K562 (cell line): ENCODE measurements at regions not wholly inside any gene's neighbourhood (a gene's known extent, or its start where the extent isn't known, plus 50 kb on each side); places are given as distances from the start of the nearest gene placed in this dataset.

ENCODE experiments used
- ATAC-seq: fragments of 200-7000 bp; cut with Tn5 transposase; 3 replicates; pipeline ENCODE4 v1.9.1; 2020; ENCODE audit warnings: moderate library complexity
- BruUV-seq: library from RNA; stranded (reverse); fragments of 400-500 nt; replicated peaks from 2 replicates; lab custom pipeline; 2021; lab: Mats Ljungman, UMichigan
- CTCF ChIA-PET: fragments of 300-600 bp; formaldehyde crosslinking; extraction: SDS; loops from one replicate; lab custom pipeline; 2021; ENCODE audit warnings: low intra/inter-chr PET ratio; lab: Yijun Ruan, JAX
- POLR2A ChIA-PET: fragments of 300-600, 350-650 bp; sonication (Branson Sonifier 250); formaldehyde crosslinking; extraction: SDS; loops from one replicate; lab custom pipeline; 2021; ENCODE audit warnings: antibody characterized with exemption, inconsistent platforms; lab: Yijun Ruan, JAX
- DNase-seq, 4 experiments: peaks; one replicate each; pipeline versions ENCODE4 v3.0.0 to v3.0.0-alpha.2; 2011 to 2018; ENCODE audit warnings: low spot score in 3 of 4, mixed read lengths in 3 of 4; ENCODE audit errors: extremely low read depth in 1 of 4
- FAIRE-seq: peaks from 2 replicates; lab custom pipeline; 2011; peaks lifted over from hg19 to GRCh38; lab: Jason Lieb, UNC
- H2AFZ ChIP-seq: 2 replicates; pipeline ENCODE4 v1.6.0; 2011; ENCODE audit warnings: low read depth, low read length, control low read depth, inconsistent platforms
- H3K27ac ChIP-seq: fragments of 200-600 bp; 3 replicates; pipeline ENCODE4 v1.8.0; 2011; ENCODE audit warnings: low read depth, mild to moderate bottlenecking, control low read depth, inconsistent platforms, low read length, moderate library complexity, mixed read lengths; ENCODE audit errors: extremely low read depth
- H3K27me3 ChIP-seq, 2 experiments: fragments of 300-600 bp in 1 of 2; 2 replicates in 1 of 2; 3 replicates in 1 of 2; pipeline versions ENCODE4 v1.6.0 to v1.8.0; 2011; ENCODE audit warnings: inconsistent platforms in 2 of 2, low read length in 2 of 2, mild to moderate bottlenecking in 1 of 2, mixed read lengths in 1 of 2, moderate library complexity in 1 of 2; ENCODE audit not compliant: control insufficient read depth in 2 of 2, insufficient read depth in 2 of 2
- H3K36me3 ChIP-seq: fragments of 300-600 bp; 3 replicates; pipeline ENCODE4 v1.8.0; 2011; ENCODE audit warnings: mild to moderate bottlenecking, low read length, inconsistent platforms; ENCODE audit not compliant: control insufficient read depth, insufficient read depth
- H3K4me1 ChIP-seq, 2 experiments: fragments of 200-600 bp in 1 of 2; replicated peaks in 1 of 2; 2 replicates in 1 of 2; 3 replicates in 1 of 2; pipeline versions ENCODE4 v1.5.1 to v1.8.0; 2011; ENCODE audit warnings: inconsistent platforms in 2 of 2, low read length in 2 of 2, mild to moderate bottlenecking in 1 of 2, mixed read lengths in 1 of 2, moderate library complexity in 1 of 2; ENCODE audit not compliant: control insufficient read depth in 2 of 2, insufficient read depth in 2 of 2
- H3K4me2 ChIP-seq: 2 replicates; pipeline ENCODE4 v1.6.1; 2011; ENCODE audit warnings: low read length, control low read depth, inconsistent platforms, mixed read lengths; ENCODE audit not compliant: insufficient read depth
- H3K4me3 ChIP-seq: fragments of 200-600 bp; sonication (generic), shearing (Covaris generic); 2 replicates; pipeline ENCODE4 v1.5.1; 2016; ENCODE audit warnings: control low read depth, inconsistent platforms
- H3K79me2 ChIP-seq: fragments of 200-600 bp; 3 replicates; pipeline ENCODE4 v1.8.0; 2011; ENCODE audit warnings: low read length, inconsistent platforms; ENCODE audit not compliant: control insufficient read depth, insufficient read depth
- H3K9ac ChIP-seq, 2 experiments: 2 replicates each; pipeline versions ENCODE4 v1.6.0 to v1.6.1; 2011; ENCODE audit warnings: low read depth in 2 of 2, low read length in 2 of 2, control low read depth in 1 of 2, inconsistent platforms in 1 of 2, mild to moderate bottlenecking in 1 of 2, mixed read lengths in 1 of 2; ENCODE audit not compliant: insufficient read depth in 1 of 2
- H3K9me1 ChIP-seq: one replicate; pipeline ENCODE4 v1.6.0; 2011; ENCODE audit warnings: inconsistent platforms, mild to moderate bottlenecking, low read length, moderate library complexity; ENCODE audit not compliant: control insufficient read depth, insufficient read depth
- H3K9me3 ChIP-seq: replicated peaks from 2 replicates; pipeline ENCODE4 v1.5.1; 2011; ENCODE audit warnings: low read depth, low read length, inconsistent platforms; ENCODE audit not compliant: control insufficient read depth, insufficient read depth
- H4K20me1 ChIP-seq: replicated peaks from 2 replicates; pipeline ENCODE4 v1.6.1; 2011; ENCODE audit warnings: low read length, inconsistent platforms, mixed read lengths; ENCODE audit not compliant: control insufficient read depth, insufficient read depth
- CUX1 ChIP-seq: fragments of 200-800 bp; sonication (Bioruptor generic); IDR thresholded peaks from 2 replicates; pipeline ENCODE4 v1.6.1; 2016; ENCODE audit warnings: missing genetic modification characterization, missing compliant biosample characterization
- E4F1 ChIP-seq: fragments of 250-450 bp; sonication (Bioruptor Pico); IDR thresholded peaks from 2 replicates; pipeline ENCODE4 v1.5.0; 2021; ENCODE audit warnings: mild to moderate bottlenecking, borderline replicate concordance
- KAT7 ChIP-seq: sonication (generic); formaldehyde crosslinking; IDR thresholded peaks from 2 replicates; pipeline ENCODE4 v1.8.0; 2022; ENCODE audit warnings: missing genetic modification reagents, mild to moderate bottlenecking, borderline replicate concordance
- MCM7 ChIP-seq, 2 experiments: fragments of 450-650 bp; IDR thresholded peaks; 2 replicates each; pipeline ENCODE4 v1.6.1; 2016 to 2018
- POLR2AphosphoS5 ChIP-seq: IDR thresholded peaks from 2 replicates; pipeline ENCODE4 v1.6.1; 2011; ENCODE audit warnings: mild to moderate bottlenecking, low read depth, low read length, moderate library complexity; ENCODE audit not compliant: control insufficient read depth, insufficient read depth
- SIX5 ChIP-seq, 2 experiments: IDR thresholded peaks; 2 replicates each; pipeline ENCODE4 v1.6.1; 2011; ENCODE audit warnings: low read length in 2 of 2, borderline replicate concordance in 1 of 2, low read depth in 1 of 2, mild to moderate bottlenecking in 1 of 2, moderate library complexity in 1 of 2; ENCODE audit not compliant: insufficient read depth in 1 of 2
- SMAD2 ChIP-seq: fragments of 150-350 bp; IDR thresholded peaks from 2 replicates; pipeline ENCODE4 v1.6.1; 2014; ENCODE audit warnings: low read depth, mild to moderate bottlenecking, low read length
- ZNF830 ChIP-seq: fragments of 250-450 bp; sonication (Bioruptor Pico); IDR thresholded peaks from 2 replicates; pipeline ENCODE4 v1.5.0; 2021; ENCODE audit warnings: mild to moderate bottlenecking
- WGBS: fragments of 100-300 bp; shearing (Covaris generic); methylation state at CpG from one replicate; pipeline ENCODE4 v1.1.6; 2016; ENCODE audit warnings: low coverage, mixed read lengths; ENCODE audit not compliant: insufficient coverage; ENCODE audit errors: missing lambda C conversion rate; 5-methylcytosine and 5-hydroxymethylcytosine counted together
- in situ Hi-C: fragments of 300-500 bp; cut with MboI; formaldehyde crosslinking; loops from 4 replicates; pipeline ENCODE4 v1.15.0; 2018; ENCODE audit warnings: inconsistent platforms, mixed read lengths
- intact Hi-C: fragments of 100-400 bp; cut with micrococcal nuclease; formaldehyde crosslinking; loops from 2 replicates; pipeline ENCODE4 v1.14.2; 2022

- ChIA-PET POLR2A (no interaction called here), CTCF (no interaction called here)
- H3K36me3 ChIP-seq, result no peaks in the 10 kb centered on the region
- no TSS peak for BruUV-seq
- ATAC-seq, result no peak
- H3K9me1 ChIP-seq, result no peaks in the 10 kb centered on the region
- no peak for FAIRE-seq
- H3K4me3 ChIP-seq, result no peak overlapping the region
- no peak overlapping the region for H3K4me2 ChIP-seq
- H4K20me1 ChIP-seq, result no peaks in the 10 kb centered on the region
- H3K27me3 ChIP-seq, result no peaks in the 10 kb centered on the region
- 0% methylated on average over 2 of the region's 2 CpGs for WGBS
- no peak for DNase-seq
- no peaks in the 10 kb centered on the region for H3K4me1 ChIP-seq
- H3K9me3 ChIP-seq, result no peaks in the 10 kb centered on the region
- H2AFZ ChIP-seq, result no peak overlapping the region
- no peak overlapping the region for H3K9ac ChIP-seq
- no peak overlapping the region for H3K27ac ChIP-seq
- intact Hi-C loops, result no loop called here
- in situ Hi-C loops, result no loop called here
- TF ChIP-seq ZNF830 (CRISPR knock-in tag) (no peak), POLR2AphosphoS5 (no peak)
- H3K79me2 ChIP-seq, result no peaks in the 10 kb centered on the region
These were observed 171.6 kb upstream of the PPP2R2B start for GRCh38 chr5:147050172-147050571.

- POLR2A ChIA-PET, result no interaction called here
- 2% methylated on average over 5 of the region's 5 CpGs for WGBS
- no TSS peak for BruUV-seq
- TF ChIP-seq MCM7 (IDR thresholded peaks at IDR 0.05), result no peak
- TF ChIP-seq CUX1, result no peak
- TF ChIP-seq SIX5 (IDR thresholded peaks at IDR 0.05; ENCODE audit: borderline replicate concordance in 1 of 2, insufficient read depth in 1 of 2, low read depth in 1 of 2, low read length in 2 of 2), result no peak
- TF ChIP-seq SMAD2, result no peak
- no peak for TF ChIP-seq E4F1 (CRISPR knock-in tag)
- TF ChIP-seq KAT7 (CRISPR knock-in tag), result no peak
These were observed 172.6 kb upstream of the PPP2R2B start for GRCh38 chr5:147051193-147051592.

More at GRCh38 chr5:147051193-147051592, 172.6 kb upstream of the PPP2R2B start:
- intact Hi-C loops, result no loop called here
- no peak for ATAC-seq
- no peaks in the 10 kb centered on the region for H3K27me3 ChIP-seq
- no peak overlapping the region for H3K4me2 ChIP-seq
- no peak for FAIRE-seq
- H3K79me2 ChIP-seq, result no peaks in the 10 kb centered on the region
- H3K9me1 ChIP-seq, result no peaks in the 10 kb centered on the region
- no peaks in the 10 kb centered on the region for H3K9me3 ChIP-seq
- CTCF ChIA-PET, result no interaction called here
- H2AFZ ChIP-seq, result no peak overlapping the region
- H3K36me3 ChIP-seq, result no peaks in the 10 kb centered on the region
- no peaks in the 10 kb centered on the region for H3K4me1 ChIP-seq
- no peak for DNase-seq
- no peak overlapping the region for H3K27ac ChIP-seq
- in situ Hi-C loops, result no loop called here
- no peak overlapping the region for H3K4me3 ChIP-seq
- no peak overlapping the region for H3K9ac ChIP-seq
- H4K20me1 ChIP-seq, result no peaks in the 10 kb centered on the region
